ENCODE measurements at regions not wholly inside any gene's neighbourhood (a gene's known extent, or its start where the extent isn't known, plus 50 kb on each side); places are given as distances from the start of the nearest gene placed in this dataset.
"Not testable (repeated sequence)": the region's sequence is repeated elsewhere in the genome, so short reads cannot be mapped to it uniquely, and the experiment has no call there.

DNA sequence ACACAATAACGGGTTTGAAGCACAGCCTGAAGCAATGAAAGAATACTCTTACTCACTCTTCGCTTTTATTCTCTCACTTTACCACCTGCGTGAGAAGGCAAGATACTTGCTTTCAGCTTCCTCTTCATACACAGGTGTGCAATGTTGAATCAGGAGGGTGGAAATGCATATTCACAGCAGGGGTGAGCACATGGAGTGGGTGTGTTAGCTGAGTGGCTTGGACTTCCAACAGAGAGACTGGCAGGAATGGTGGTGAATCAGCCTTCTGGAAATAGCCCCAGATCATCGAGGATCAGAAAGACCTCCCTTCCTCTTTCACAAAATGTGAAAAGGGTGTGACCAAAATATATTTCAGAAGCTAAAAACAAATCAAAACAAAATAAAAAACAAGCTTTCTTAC, 521.2 kb downstream of the STIM2 start:
- DNase-seq: no peak

- DNase-seq: no peak
Observed at GRCh38 chr4:27387711-27388110, 527.1 kb downstream of the STIM2 start.

DNA sequence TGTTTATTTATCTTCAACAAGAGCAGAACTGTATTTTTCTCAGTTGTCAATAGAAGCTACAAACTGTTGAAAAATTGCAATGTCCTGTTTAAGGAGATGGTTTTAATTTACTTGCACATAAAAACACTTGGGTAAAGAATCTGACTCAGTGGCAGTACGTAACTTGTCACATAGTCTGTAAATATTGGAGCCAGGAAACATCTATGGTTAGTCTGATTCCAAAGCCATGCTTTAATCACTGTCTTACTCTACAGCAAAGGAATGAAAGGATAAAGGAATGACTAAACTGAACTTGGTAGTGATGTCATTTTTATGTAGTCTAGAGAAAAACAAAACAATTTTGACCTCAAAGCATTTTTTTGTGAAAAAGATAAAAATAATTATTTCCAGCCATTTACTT, 537.2 kb downstream of the STIM2 start:
- DNase-seq: no peak

DNA sequence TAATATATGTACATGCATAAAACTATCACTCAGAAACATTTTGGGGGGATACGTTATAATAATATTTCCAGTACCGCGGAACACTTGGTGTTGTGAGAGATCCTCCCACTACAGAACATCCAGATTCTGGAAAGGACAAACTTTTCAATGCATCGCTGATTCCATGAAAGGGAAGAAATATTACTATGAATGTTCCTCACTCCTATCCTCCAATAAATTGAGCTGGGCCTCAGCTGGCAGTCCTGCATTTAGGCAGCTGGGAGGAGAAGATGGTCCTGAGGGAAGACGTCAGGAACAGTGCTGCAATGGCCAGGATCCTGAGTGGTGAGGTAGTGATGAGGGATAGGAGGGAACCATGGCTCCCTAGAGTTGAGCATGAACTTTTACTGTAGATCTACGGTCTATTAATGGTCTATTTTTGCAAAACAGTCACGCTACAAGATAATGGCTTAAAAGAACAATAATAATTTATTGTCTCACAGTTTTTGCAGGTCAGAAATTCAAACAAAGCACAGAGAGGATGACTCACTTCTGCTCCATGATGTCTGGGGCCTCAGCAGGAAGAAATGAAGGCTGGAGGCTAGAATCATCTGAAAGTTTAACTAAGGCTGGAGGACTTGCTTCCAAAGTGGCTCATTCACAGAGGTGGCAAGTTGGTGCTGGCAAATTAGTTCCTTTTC, 538.1 kb downstream of the STIM2 start:
- DNase-seq: no peak

DNA sequence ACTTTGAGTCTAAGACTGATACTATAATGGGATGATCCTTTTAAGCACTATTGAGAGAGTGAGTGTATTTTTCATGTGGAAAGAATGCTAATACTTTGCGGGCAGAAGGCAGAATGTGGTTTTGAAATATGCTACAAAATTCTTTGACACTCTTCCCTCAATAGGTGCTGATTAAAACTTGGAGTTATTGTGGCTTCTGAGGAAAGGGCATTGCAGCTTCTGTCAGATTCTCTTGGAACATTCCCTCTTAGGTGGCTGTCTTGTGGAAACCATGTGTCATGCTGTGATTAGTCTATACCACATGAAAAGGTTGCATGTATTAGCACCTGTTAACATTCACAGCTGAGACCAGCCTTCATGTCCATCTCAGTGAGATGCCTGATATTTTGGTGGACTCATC, 547.0 kb downstream of the STIM2 start:
- DNase-seq: no peak

- no peak for DNase-seq
Observed at GRCh38 chr4:27412613-27413012, 552.0 kb downstream of the STIM2 start.

DNA sequence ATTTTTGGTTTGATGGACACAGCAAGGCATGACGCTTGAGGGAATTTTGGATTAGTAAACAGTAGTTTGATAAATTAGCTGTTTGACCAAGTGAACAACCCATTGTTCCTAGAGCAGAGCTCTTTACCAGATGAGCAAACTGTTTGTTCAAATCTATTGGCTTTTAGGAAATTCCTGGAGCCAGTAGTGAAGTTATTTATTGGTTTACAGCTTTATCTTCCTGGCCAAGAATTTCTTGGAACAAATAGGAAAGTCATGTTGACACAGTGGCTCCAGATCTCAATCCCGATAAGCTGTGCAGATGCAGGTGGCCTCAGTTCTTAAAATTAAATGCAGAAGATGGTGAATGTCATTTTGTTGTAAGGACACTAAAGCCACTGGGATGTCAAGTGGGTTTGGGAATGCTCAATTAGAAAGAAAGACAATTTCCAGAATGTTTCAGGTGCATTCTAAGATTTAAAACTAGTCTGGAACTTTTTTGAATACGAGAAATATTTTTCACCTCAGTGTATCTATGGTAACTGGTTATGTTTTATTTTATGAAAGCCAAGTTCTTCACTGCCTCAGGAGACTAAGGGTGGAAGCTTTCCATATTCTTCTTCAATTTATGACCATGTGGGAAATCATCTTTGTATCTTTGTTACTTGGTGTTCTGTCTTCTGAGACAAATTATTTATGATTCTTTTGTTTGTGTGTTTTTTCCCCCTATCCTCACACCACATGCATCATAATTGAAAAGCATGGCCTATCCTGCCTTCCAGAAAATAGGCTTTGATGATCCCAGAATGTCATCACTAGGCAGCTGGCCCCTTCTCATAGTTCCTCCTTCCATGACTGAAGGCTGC, 554.5 kb downstream of the STIM2 start:
- no peak for DNase-seq

DNA sequence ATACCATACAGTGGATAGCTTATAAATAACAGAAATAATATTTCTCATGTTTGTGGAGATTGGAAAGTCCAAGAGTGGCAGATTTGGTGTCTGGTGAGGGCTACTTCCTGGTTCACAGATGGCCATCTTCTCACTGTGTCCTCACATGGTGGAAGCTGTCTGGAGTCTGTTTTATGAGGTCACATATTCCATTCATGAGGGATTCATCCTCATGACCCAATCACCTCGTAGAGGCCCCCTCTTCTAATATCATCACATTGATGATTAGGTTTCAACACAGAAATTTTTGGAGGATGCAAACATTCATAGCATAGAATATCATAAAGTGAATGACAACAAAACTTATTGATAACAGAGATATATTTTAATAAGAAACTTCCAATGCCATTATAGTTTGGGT, 568.0 kb downstream of the STIM2 start:
- DNase-seq: no peak

- DNase-seq: no peak
Observed at GRCh38 chr4:27429364-27429871, 568.8 kb downstream of the STIM2 start.

DNA sequence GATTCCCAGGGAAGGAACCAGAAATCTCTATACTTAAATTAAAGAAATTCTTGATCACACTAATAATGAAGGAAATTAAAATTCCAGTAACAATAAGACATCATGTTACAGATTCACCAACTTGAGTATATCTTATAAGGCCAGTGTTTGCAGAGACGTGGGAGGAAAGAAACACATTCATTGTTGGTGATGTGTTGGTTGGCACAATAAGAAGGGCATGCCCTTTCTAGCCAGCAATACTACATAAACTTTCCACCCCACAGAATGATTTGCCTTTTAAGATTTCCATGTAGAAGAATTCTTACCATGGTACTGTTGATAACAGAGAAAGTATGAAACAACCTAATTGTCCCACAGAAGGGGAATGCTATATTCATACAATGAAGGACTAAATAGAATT, 581.5 kb downstream of the STIM2 start:
- no peak for DNase-seq

DNA sequence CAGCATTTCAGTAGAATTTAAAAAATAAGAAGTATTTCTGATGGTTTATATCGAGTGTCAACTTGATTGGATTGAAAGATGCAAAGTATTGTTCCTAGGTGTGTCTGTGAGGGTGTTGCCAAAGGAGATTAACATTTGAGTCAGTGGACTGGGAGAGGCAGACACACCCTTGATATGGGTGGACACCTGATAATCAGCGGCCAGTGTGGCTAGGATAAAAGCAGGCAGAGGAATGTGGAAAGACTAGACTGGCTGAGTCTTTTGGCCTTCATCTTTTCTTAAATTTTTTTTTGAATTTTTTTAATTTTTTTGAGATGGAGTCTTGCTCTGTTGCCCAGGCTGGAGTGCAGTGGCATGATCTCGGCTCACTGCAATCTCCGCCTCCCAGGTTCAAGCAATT, 582.0 kb downstream of the STIM2 start:
- not testable (repeated sequence) for DNase-seq

- DNase-seq: no peak
Observed at GRCh38 chr4:27463816-27464215, 603.2 kb downstream of the STIM2 start.

GRCh38 chr4:27467351-27467750, 606.7 kb downstream of the STIM2 start:
- DNase-seq: no peak

GRCh38 chr4:27472364-27472763, 611.7 kb downstream of the STIM2 start:
- no peak for DNase-seq

DNA sequence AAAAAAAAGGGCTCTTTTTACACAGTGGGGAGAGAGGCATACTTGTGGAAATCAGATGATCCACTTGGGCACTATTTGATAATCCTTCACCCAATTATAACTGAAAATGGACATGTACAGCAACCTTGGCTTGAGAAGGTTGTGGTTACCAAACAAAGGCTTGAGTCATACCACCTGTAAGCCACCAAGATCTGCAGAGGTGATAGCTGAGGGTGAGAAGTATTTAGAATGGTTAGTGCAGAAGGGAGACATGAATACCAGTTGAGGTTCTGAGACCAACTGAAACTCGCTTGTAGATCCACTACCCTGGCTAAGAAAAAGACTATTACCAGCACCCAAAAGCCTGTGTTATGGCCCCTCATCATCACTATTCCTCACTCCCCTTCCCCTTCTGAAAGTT, 614.0 kb downstream of the STIM2 start:
- DNase-seq: no peak

DNA sequence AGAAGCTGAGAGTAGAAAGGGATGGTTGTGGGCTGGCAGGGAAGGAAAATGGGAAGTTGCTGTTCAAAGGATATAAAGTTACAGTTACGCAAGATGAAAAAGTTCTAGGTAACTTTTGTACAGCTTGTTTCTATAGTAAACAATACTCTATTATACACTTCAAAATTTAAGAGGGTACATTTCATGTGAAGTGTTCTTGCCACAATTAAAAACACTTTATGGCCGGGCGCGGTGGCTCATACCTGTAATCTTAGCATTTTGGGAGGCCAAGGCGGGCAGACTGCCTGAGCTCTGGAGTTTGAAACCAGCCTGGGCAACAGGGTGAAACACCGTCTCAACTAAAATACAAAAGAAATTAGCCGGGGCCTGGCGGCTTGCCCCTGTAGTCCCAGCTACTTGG, 623.6 kb downstream of the STIM2 start:
- no peak for DNase-seq

DNA sequence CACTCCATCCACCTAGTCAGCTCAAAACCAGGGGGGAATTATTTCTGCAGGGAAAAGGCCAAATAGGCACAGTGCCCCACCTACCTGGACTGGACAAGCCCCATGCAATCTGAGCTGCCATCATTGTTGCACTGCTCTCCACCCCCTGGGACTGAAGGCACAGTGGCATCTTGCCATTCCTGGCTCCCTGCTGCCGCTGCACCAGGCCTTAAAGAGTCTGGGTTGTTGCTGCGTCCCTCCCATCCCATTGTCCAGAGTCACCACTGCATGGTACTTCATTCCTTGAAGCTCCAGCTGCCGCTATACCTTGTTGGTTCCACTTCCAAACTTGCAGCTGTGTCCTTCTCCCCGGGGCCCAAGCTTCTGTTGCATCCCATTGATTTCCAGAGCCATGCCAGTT, 629.7 kb downstream of the STIM2 start:
- no peak for DNase-seq

GRCh38 chr4:27490766-27491165, 630.1 kb downstream of the STIM2 start:
- DNase-seq: no peak

- no peak for DNase-seq
Observed at GRCh38 chr4:27506401-27506800, 645.8 kb downstream of the STIM2 start.

GRCh38 chr4:27514711-27515110, 654.1 kb downstream of the STIM2 start:
- DNase-seq: no peak

- DNase-seq: no peak
Observed at GRCh38 chr4:27515140-27515539, 654.5 kb downstream of the STIM2 start.

DNA sequence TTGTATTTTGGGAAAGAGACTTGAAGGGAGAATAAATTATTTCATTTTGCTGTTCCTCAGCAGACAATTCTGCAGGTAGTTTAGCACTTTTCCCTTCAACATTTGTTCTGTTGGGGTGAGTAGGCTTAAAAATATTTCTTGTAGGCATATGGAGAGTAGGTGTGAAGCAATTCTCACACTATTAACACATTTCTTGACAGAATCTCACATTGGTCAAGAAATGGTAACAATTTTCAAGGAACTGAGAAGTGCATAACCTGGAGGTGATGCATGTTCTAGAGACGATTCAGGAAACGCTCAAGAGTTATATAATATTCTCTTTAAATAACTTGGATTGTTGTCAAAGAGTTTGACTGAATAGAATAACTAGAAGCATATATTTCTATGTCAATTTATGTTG, 658.2 kb downstream of the STIM2 start:
- DNase-seq: no peak

- DNase-seq: no peak
Observed at GRCh38 chr4:27524224-27524623, 663.6 kb downstream of the STIM2 start.

GRCh38 chr4:27534488-27534887, 673.8 kb downstream of the STIM2 start:
- no peak for DNase-seq
